Hepatocyte (in vitro differentiated cells): ENCODE measurements at regions not wholly inside any gene's neighbourhood (a gene's known extent, or its start where the extent isn't known, plus 50 kb on each side); places are given as distances from the start of the nearest gene placed in this dataset.

Source experiments
- DNase-seq: peaks from one replicate; pipeline ENCODE4 v3.0.0-alpha.2; 2016; ENCODE audit warnings: low spot score
- H2AFZ ChIP-seq: fragments of 200-600 bp; sonication (generic); 2 replicates; pipeline ENCODE4 v1.6.0; 2016; ENCODE audit warnings: antibody characterized with exemption, mild to moderate bottlenecking
- H3K27ac ChIP-seq: fragments of 200-600 bp; sonication (generic); 2 replicates; pipeline ENCODE4 v1.5.1; 2016; ENCODE audit warnings: mild to moderate bottlenecking
- H3K27me3 ChIP-seq: fragments of 200-600 bp; sonication (generic); 2 replicates; pipeline ENCODE4 v1.6.1; 2016
- H3K36me3 ChIP-seq: fragments of 200-600 bp; sonication (generic); replicated peaks from 2 replicates; pipeline ENCODE4 v1.5.1; 2016; ENCODE audit warnings: low read depth; ENCODE audit not compliant: insufficient read depth
- H3K4me1 ChIP-seq: fragments of 200-600 bp; sonication (generic); 2 replicates; pipeline ENCODE4 v1.5.1; 2016; ENCODE audit warnings: mild to moderate bottlenecking, moderate library complexity; ENCODE audit not compliant: insufficient read depth
- H3K4me2 ChIP-seq: fragments of 200-600 bp; sonication (generic); 2 replicates; pipeline ENCODE4 v1.6.0; 2016
- H3K4me3 ChIP-seq: fragments of 200-600 bp; sonication (generic); 2 replicates; pipeline ENCODE4 v1.5.1; 2016; ENCODE audit warnings: mild to moderate bottlenecking
- H3K79me2 ChIP-seq: fragments of 200-600 bp; sonication (generic); 2 replicates; pipeline ENCODE4 v1.6.0; 2017; ENCODE audit warnings: mild to moderate bottlenecking
- H3K9me2 ChIP-seq: fragments of 200-600 bp; sonication (generic); replicated peaks from 2 replicates; pipeline ENCODE4 v1.6.0; 2017; ENCODE audit warnings: mild to moderate bottlenecking; ENCODE audit not compliant: insufficient read depth
- H3K9me3 ChIP-seq: fragments of 200-600 bp; sonication (generic); 2 replicates; pipeline ENCODE4 v1.5.1; 2016; ENCODE audit warnings: low read depth, mild to moderate bottlenecking
- H4K20me1 ChIP-seq: fragments of 200-600 bp; sonication (generic); 2 replicates; pipeline ENCODE4 v1.6.0; 2016; ENCODE audit warnings: mild to moderate bottlenecking; ENCODE audit not compliant: insufficient read depth, poor library complexity, severe bottlenecking
- EZH2 ChIP-seq: fragments of 200-600 bp; sonication (generic); IDR thresholded peaks from 2 replicates; pipeline ENCODE4 v1.6.1; 2016; ENCODE audit warnings: antibody characterized with exemption, mild to moderate bottlenecking, borderline replicate concordance
- EZH2phosphoT487 ChIP-seq: fragments of 200-600 bp; sonication (generic); IDR thresholded peaks from one replicate; pipeline ENCODE4 v1.6.1; 2018; ENCODE audit warnings: antibody characterized with exemption, mild to moderate bottlenecking, low read depth, moderate library complexity; ENCODE audit not compliant: unreplicated experiment, severe bottlenecking
- WGBS: methylation state at CpG from one replicate; pipeline ENCODE4 v1.1.6; 2016; ENCODE audit warnings: low lambda C conversion rate; ENCODE audit errors: missing lambda C conversion rate; 5-methylcytosine and 5-hydroxymethylcytosine counted together
- TF ChIP-seq, protein P1 (sequence below): fragments of 200-600 bp; sonication (generic); IDR thresholded peaks from 2 replicates; pipeline ENCODE4 v1.5.1; 2016; ENCODE audit warnings: antibody characterized with exemption, mild to moderate bottlenecking; ENCODE audit not compliant: poor library complexity

- no peaks in the 10 kb centered on the region for H3K27me3 ChIP-seq
- no peak overlapping the region for H3K4me2 ChIP-seq
- DNase-seq, result no peak
- no peaks in the 10 kb centered on the region for H3K36me3 ChIP-seq
- 68% methylated on average over 5 of the region's 5 CpGs for WGBS
- no peaks in the 10 kb centered on the region for H3K79me2 ChIP-seq
- no peaks in the 10 kb centered on the region for H4K20me1 ChIP-seq
- no peaks in the 10 kb centered on the region for H3K4me1 ChIP-seq
- H3K9me2 ChIP-seq, result no peaks in the 10 kb centered on the region
- no peak overlapping the region for H2AFZ ChIP-seq
- H3K9me3 ChIP-seq, result no peaks in the 10 kb centered on the region
- no peak overlapping the region for H3K27ac ChIP-seq
- H3K4me3 ChIP-seq, result no peak overlapping the region
- TF ChIP-seq EZH2phosphoT487 (no peak), EZH2 (no peak)
- TF ChIP-seq, protein P1, sequence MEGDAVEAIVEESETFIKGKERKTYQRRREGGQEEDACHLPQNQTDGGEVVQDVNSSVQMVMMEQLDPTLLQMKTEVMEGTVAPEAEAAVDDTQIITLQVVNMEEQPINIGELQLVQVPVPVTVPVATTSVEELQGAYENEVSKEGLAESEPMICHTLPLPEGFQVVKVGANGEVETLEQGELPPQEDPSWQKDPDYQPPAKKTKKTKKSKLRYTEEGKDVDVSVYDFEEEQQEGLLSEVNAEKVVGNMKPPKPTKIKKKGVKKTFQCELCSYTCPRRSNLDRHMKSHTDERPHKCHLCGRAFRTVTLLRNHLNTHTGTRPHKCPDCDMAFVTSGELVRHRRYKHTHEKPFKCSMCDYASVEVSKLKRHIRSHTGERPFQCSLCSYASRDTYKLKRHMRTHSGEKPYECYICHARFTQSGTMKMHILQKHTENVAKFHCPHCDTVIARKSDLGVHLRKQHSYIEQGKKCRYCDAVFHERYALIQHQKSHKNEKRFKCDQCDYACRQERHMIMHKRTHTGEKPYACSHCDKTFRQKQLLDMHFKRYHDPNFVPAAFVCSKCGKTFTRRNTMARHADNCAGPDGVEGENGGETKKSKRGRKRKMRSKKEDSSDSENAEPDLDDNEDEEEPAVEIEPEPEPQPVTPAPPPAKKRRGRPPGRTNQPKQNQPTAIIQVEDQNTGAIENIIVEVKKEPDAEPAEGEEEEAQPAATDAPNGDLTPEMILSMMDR, result no peak
Measured at GRCh38 chr3:189058071-189058470, 113.7 kb upstream of the TPRG1 start.

DNA sequence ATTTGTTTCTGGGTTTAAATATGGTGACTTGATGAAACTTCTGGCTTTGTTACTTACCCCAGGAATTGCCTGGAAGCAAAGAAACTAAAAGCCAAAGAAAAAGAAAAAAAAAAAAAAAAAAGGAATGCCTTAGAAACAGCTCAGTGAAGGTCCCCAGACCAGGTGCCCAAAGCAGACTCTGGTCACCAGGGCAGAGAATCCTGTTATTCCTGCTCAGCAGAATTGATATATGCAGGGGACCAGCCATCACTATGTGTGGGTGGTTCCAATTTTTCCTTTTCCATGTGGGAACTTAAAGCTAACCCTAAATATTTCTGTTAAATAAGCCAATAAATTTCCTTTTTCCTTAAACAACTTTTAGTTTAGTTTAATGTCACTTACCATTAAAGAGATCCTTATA, 100.8 kb upstream of the TPRG1 start:
- Histone ChIP-seq H3K4me1 (no peaks in the 10 kb centered on the region), H3K79me2 (no peaks in the 10 kb centered on the region), H4K20me1 (no peaks in the 10 kb centered on the region), H3K9me2 (no peaks in the 10 kb centered on the region), H2AFZ (no peak overlapping the region), H3K4me3 (no peak overlapping the region), H3K9me3 (no peaks in the 10 kb centered on the region), H3K36me3 (no peaks in the 10 kb centered on the region), H3K27me3 (no peaks in the 10 kb centered on the region), H3K27ac (no peak overlapping the region), H3K4me2 (no peak overlapping the region)
- TF ChIP-seq, protein P1, result no peak
- no peak for DNase-seq

DNA sequence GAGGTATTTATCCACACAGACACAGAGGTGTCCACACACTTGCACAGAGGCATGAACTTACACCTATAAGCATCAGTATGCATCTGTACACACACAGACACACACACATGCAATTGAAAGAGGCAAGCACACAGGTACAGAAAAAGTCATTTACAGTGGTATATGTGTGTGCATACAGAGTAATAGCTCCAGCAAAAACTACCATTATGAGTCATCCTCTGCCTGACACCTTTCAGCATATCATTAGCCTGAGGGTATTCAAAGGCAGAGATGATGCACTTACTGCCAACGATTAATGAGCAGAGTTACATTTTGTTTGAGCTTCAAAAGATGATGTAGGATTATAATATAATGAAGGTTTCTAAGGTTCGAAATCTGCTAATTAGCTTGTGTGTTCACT, 100.3 kb upstream of the TPRG1 start:
- Histone ChIP-seq H3K36me3 (no peaks in the 10 kb centered on the region), H3K27me3 (no peaks in the 10 kb centered on the region), H3K27ac (no peak overlapping the region), H2AFZ (no peak overlapping the region), H3K79me2 (no peaks in the 10 kb centered on the region), H3K9me2 (no peaks in the 10 kb centered on the region), H3K9me3 (no peaks in the 10 kb centered on the region), H3K4me1 (no peaks in the 10 kb centered on the region), H4K20me1 (no peaks in the 10 kb centered on the region), H3K4me2 (no peak overlapping the region), H3K4me3 (no peak overlapping the region)
- 78% methylated on average over 2 of the region's 2 CpGs for WGBS
- no peak for DNase-seq
- TF ChIP-seq EZH2, result no peak

GRCh38 chr3:189076449-189076848, 95.3 kb upstream of the TPRG1 start:
- Histone ChIP-seq H3K4me1 (no peaks in the 10 kb centered on the region), H3K9me3 (no peaks in the 10 kb centered on the region), H3K4me2 (no peak overlapping the region), H3K27ac (no peak overlapping the region), H3K79me2 (no peaks in the 10 kb centered on the region), H3K4me3 (no peak overlapping the region), H2AFZ (no peak overlapping the region), H3K9me2 (no peaks in the 10 kb centered on the region), H3K27me3 (no peaks in the 10 kb centered on the region), H4K20me1 (no peaks in the 10 kb centered on the region), H3K36me3 (no peaks in the 10 kb centered on the region)
- TF ChIP-seq, protein P1, result no peak
- TF ChIP-seq EZH2phosphoT487 (no peak), EZH2 (no peak)
- DNase-seq, result no peak
- WGBS, result 70% methylated on average over 1 of the region's 1 CpG
